Sigmoid colon (tissue), 6 donors: ENCODE measurements at regions not wholly inside any gene's neighbourhood (a gene's known extent, or its start where the extent isn't known, plus 50 kb on each side); places are given as distances from the start of the nearest gene placed in this dataset.
"Not testable (repeated sequence)": the region's sequence is repeated elsewhere in the genome, so short reads cannot be mapped to it uniquely, and the experiment has no call there.

Experiments
- DNase-seq: peaks from one replicate; pipeline ENCODE4 v3.0.0-alpha.2; 2019
- H3K27ac ChIP-seq, 4 donors: fragments of 200-600 bp; sonication (generic); one replicate each; pipeline ENCODE4 v1.5.1; 2016 to 2019; ENCODE audit warnings: mild to moderate bottlenecking in 1 of 4
- H3K27me3 ChIP-seq, 3 donors: fragments of 200-600 bp; sonication (generic); one replicate each; pipeline ENCODE4 v1.5.1; 2019; ENCODE audit warnings: mild to moderate bottlenecking in 1 of 3
- H3K36me3 ChIP-seq, 4 donors: fragments of 200-600 bp; sonication (generic); one replicate each; pipeline ENCODE4 v1.5.1; 2016 to 2019
- H3K4me1 ChIP-seq, 4 donors: fragments of 200-600 bp; sonication (generic); one replicate each; pipeline ENCODE4 v1.5.1; 2017 to 2019
- H3K4me3 ChIP-seq, 4 donors: fragments of 200-600 bp; sonication (generic); one replicate each; pipeline ENCODE4 v1.5.1; 2017 to 2019; ENCODE audit warnings: mild to moderate bottlenecking in 2 of 4, moderate library complexity in 1 of 4
- H3K9me3 ChIP-seq, 4 donors: fragments of 200-600 bp in 3 of 4; sonication (generic) in 3 of 4; one replicate each; pipeline versions ENCODE4 v1.5.1 to v1.6.1; 2013 to 2019
- EP300 ChIP-seq, 4 donors: sonication (generic); formaldehyde crosslinking; IDR thresholded peaks; one replicate each; pipeline ENCODE4 v1.6.1; 2017; ENCODE audit warnings: antibody characterized with exemption in 4 of 4
- POLR2A ChIP-seq, 2 donors: fragments of 450-650 bp; IDR thresholded peaks; one replicate each; pipeline ENCODE4 v1.6.1; 2016; ENCODE audit warnings: antibody characterized with exemption in 2 of 2, mild to moderate bottlenecking in 2 of 2, moderate library complexity in 2 of 2
- POLR2AphosphoS5 ChIP-seq, 4 donors: sonication (generic); formaldehyde crosslinking; IDR thresholded peaks; one replicate each; pipeline ENCODE4 v1.6.1; 2017; ENCODE audit warnings: antibody characterized with exemption in 4 of 4
- WGBS, 2 donors: extraction: QIAGEN DNeasy Blood & Tissue Kit; methylation state at CpG; one replicate each; pipeline ENCODE4 v1.1.7; 2013; 5-methylcytosine and 5-hydroxymethylcytosine counted together
- intact Hi-C: fragments of 100-400 bp; cut with DNase I; formaldehyde crosslinking; loops from one replicate; pipeline ENCODE4 v1.15.1; 2023
- TF ChIP-seq, protein P1 (sequence below), 4 experiments: fragments of 450-650 bp in 3 of 4; fragments of 200-600 bp in 1 of 4; IDR thresholded peaks; one replicate each; pipeline ENCODE4 v1.5.1; 2016 to 2019; ENCODE audit warnings: antibody characterized with exemption in 4 of 4, mild to moderate bottlenecking in 3 of 4, moderate library complexity in 2 of 4
- donor health status: healthy with polysubstance abuse.
- donor health status: healthy.

DNA sequence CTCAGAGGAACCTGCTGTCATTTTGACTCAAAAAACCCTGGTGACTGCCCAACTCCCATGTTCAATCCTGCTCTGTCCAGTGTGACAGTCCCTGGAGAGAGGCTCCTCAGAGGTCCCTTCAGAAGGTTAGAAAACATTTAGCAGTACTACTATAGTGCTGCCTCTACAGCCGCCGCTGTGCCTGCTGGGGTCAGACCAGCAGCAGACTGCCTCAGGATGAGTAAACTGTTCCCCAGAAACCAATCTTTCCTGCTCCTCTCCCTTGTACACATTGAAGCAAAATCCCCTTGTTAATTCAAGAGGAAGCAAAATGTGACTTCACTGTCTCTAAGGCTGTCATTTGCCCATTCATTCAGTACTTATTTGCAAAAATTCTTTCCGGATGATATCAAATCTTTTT is 94.8 kb upstream of the SMARCA2 start:
- H3K27me3 ChIP-seq: peaks cover 0 to 10% (median 0%) of the 10 kb centered on the region in 3 donors
- no peaks in the 10 kb centered on the region for H3K9me3 ChIP-seq
- TF ChIP-seq EP300 (IDR thresholded peaks at IDR 0.05): no peak
- TF ChIP-seq POLR2AphosphoS5 (IDR thresholded peaks at IDR 0.05): no peak
- TF ChIP-seq, protein P1, sequence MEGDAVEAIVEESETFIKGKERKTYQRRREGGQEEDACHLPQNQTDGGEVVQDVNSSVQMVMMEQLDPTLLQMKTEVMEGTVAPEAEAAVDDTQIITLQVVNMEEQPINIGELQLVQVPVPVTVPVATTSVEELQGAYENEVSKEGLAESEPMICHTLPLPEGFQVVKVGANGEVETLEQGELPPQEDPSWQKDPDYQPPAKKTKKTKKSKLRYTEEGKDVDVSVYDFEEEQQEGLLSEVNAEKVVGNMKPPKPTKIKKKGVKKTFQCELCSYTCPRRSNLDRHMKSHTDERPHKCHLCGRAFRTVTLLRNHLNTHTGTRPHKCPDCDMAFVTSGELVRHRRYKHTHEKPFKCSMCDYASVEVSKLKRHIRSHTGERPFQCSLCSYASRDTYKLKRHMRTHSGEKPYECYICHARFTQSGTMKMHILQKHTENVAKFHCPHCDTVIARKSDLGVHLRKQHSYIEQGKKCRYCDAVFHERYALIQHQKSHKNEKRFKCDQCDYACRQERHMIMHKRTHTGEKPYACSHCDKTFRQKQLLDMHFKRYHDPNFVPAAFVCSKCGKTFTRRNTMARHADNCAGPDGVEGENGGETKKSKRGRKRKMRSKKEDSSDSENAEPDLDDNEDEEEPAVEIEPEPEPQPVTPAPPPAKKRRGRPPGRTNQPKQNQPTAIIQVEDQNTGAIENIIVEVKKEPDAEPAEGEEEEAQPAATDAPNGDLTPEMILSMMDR (IDR thresholded peaks at IDR 0.05): no peak
- no peak for TF ChIP-seq POLR2A (IDR thresholded peaks at IDR 0.05)
- no peak overlapping the region for H3K4me3 ChIP-seq
- 84 to 85% methylated on average over 3 of the region's 3 CpGs for WGBS, 2 donors
- H3K4me1 ChIP-seq: no peaks in the 10 kb centered on the region
- H3K36me3 ChIP-seq: no peaks in the 10 kb centered on the region
- no peak for DNase-seq
- H3K27ac ChIP-seq: no peak overlapping the region
- intact Hi-C loops: no loop called here

DNA sequence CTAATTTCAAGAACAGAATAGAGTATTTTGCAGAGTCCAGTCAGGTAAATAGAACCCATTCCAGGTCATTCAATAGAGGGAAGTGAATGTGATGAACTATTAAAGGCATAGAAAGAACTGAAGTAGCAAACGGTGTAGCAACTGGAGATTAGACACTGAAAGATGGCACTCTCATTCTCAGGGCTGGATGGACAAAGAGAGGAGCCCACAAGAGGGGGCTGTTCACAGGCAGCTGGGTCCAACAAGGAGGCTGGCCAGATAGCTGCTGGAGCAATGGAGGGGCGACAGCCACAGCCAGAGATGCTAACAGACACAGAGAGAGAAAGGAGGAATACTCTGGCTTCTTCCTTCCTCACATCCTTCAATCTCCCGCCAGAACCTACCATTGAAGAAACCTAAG is 93.1 kb upstream of the SMARCA2 start:
- peaks cover 0 to under 1% (median 0%) of the 10 kb centered on the region in 3 donors for H3K27me3 ChIP-seq
- DNase-seq: no peak
- intact Hi-C loops: no loop called here
- H3K36me3 ChIP-seq: no peaks in the 10 kb centered on the region
- WGBS, 2 donors: 84 to 86% methylated on average over 3 of the region's 3 CpGs
- no peaks in the 10 kb centered on the region for H3K9me3 ChIP-seq
- H3K4me3 ChIP-seq: no peak overlapping the region
- H3K4me1 ChIP-seq: no peaks in the 10 kb centered on the region
- no peak for TF ChIP-seq POLR2AphosphoS5 (IDR thresholded peaks at IDR 0.05)
- no peak for TF ChIP-seq POLR2A (IDR thresholded peaks at IDR 0.05)
- no peak overlapping the region for H3K27ac ChIP-seq

DNA sequence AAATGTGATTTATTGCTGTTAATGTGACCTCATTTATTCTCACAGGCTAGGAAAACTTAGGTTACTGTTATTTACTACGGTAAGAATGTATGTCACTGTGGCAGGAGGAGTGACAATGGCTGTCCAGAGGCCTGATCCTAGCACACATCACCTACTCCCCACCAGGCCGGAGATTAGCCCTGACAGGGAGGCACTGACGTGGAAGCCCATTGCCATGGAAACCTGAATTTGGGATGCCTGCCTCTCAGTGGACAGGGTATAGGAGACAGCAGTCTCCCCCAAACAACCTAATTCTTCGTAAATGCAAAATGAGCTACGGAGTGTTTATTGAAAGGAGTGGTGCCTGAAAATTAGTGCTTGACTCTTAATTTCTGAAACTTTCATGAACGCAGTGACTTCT is 87.6 kb upstream of the SMARCA2 start:
- Histone ChIP-seq H3K4me3 (no peak overlapping the region), H3K27me3 (no peaks in the 10 kb centered on the region), H3K36me3 (no peaks in the 10 kb centered on the region), H3K9me3 (no peaks in the 10 kb centered on the region), H3K27ac (no peak overlapping the region), H3K4me1 (no peaks in the 10 kb centered on the region)
- no peak for DNase-seq
- intact Hi-C loops: no loop called here
- 87 to 94% methylated on average over 6 of the region's 6 CpGs for WGBS, 2 donors
- no peak for TF ChIP-seq POLR2AphosphoS5 (IDR thresholded peaks at IDR 0.05)
- TF ChIP-seq, protein P1 (IDR thresholded peaks at IDR 0.05): no peak
- no peak for TF ChIP-seq EP300 (IDR thresholded peaks at IDR 0.05)
- TF ChIP-seq POLR2A (IDR thresholded peaks at IDR 0.05): no peak

DNA sequence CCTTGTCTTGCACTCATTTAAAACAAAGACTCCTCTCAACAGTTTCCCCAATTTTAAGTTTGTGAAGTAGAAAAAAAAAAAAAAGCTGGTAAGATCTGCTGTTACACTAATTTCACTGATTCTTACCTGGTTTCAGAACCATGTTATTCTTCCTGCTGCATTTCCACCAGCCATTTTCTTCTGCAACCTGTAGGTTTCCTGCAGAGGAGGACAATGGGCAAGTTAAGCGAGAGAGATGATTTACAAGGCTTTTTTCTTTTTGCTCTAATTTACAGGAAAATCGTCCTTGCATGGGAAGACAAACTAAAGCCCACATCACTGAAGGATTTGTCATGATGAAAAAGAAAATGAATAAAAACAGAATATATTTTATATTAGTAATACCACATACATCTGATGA is 86.0 kb upstream of the SMARCA2 start:
- H3K4me1 ChIP-seq: no peaks in the 10 kb centered on the region
- H3K36me3 ChIP-seq: no peaks in the 10 kb centered on the region
- no peaks in the 10 kb centered on the region for H3K27me3 ChIP-seq
- no peaks in the 10 kb centered on the region for H3K9me3 ChIP-seq
- intact Hi-C loops: no loop called here
- H3K4me3 ChIP-seq: no peak overlapping the region
- WGBS, 2 donors: 57 to 61% methylated on average over 2 of the region's 2 CpGs
- no peak for DNase-seq
- no peak overlapping the region for H3K27ac ChIP-seq
- TF ChIP-seq EP300 (IDR thresholded peaks at IDR 0.05) (no peak), POLR2A (IDR thresholded peaks at IDR 0.05) (no peak), POLR2AphosphoS5 (IDR thresholded peaks at IDR 0.05) (no peak)
- TF ChIP-seq, protein P1 (IDR thresholded peaks at IDR 0.05): no peak

DNA sequence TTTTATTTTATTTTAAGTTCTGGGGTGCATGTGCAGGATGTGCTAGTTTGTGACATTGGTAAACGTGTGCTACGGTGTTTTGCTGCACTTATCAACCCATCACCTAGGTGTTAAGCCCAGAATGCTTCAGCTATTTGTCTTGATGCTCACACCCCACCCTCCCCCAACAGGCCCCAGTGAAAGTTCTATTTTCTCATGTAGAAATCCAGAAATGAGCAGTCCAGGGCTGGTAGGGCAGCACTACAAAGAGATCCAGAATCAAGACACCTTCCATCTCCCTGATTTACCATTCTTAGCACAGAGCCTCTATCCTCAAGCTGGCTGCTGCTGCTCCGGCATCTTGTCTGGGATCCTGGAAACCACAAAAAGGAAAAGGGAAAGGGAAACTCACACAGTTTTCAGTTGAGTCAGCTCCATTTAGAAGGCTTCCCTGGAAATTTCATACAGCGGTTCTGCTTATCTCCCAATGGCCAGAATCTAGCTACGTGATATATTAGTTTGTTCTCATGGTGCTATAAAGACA is 85.4 kb upstream of the SMARCA2 start:
- TF ChIP-seq, protein P1 (IDR thresholded peaks at IDR 0.05): no peak
- no peak for TF ChIP-seq POLR2AphosphoS5 (IDR thresholded peaks at IDR 0.05)
- H3K4me1 ChIP-seq: no peaks in the 10 kb centered on the region
- no peaks in the 10 kb centered on the region for H3K36me3 ChIP-seq
- intact Hi-C loops: no loop called here
- 71 to 81% methylated on average over 5 of the region's 5 CpGs for WGBS, 2 donors
- no peaks in the 10 kb centered on the region for H3K27me3 ChIP-seq
- no peaks in the 10 kb centered on the region for H3K9me3 ChIP-seq
- no peak for DNase-seq
- H3K4me3 ChIP-seq: no peak overlapping the region
- no peak overlapping the region for H3K27ac ChIP-seq

DNA sequence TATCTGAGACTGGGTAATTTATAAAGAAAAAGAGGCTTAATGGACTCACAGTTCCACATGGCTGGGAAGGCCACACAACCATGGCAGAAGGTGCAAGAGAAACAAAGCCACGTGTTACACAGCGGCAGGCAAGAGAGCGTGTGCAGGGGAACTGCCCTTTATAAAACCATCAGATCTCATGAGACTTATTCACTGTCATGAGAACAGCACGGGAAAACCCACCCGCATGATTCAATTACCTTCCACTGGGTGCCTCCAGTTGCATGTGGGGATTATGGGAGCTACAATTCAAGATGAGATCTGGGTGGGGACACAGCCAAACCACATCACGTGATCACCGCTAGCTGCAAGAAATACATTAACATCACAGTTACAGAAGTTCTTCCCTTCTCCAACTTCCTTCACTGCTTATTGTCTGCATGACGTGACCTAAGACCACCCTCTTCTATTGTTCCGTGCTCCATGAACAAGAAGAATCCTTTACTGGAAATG is 84.9 kb upstream of the SMARCA2 start:
- H3K27me3 ChIP-seq, H3K36me3 ChIP-seq, H3K27ac ChIP-seq, H3K4me1 ChIP-seq, H3K9me3 ChIP-seq, H3K4me3 ChIP-seq, DNase-seq, intact Hi-C loops: not testable (repeated sequence)
- 87 to 88% methylated on average over 9 of the region's 9 CpGs for WGBS, 2 donors
